NCI-H2081 treated with DMSO at 0.1 percent for 48 hours (cell line): ENCODE measurements at regions not wholly inside any gene's neighbourhood (a gene's known extent, or its start where the extent isn't known, plus 50 kb on each side); places are given as distances from the start of the nearest gene placed in this dataset.
"Not testable (repeated sequence)": the region's sequence is repeated elsewhere in the genome, so short reads cannot be mapped to it uniquely, and the experiment has no call there.

Source experiments
- DNase-seq: peaks from one replicate; lab custom pipeline; 2025; lab: John Stamatoyannopoulos, UW

- DNase-seq = no peak
These were observed 205.0 kb upstream of the AHR start for GRCh38 chr7:17093461-17093860.

GRCh38 chr7:17094963-17095574, 203.4 kb upstream of the AHR start:
- DNase-seq = no peak

- no peak for DNase-seq
These were observed 202.5 kb upstream of the AHR start for GRCh38 chr7:17095931-17096330.

GRCh38 chr7:17097668-17098297, 200.7 kb upstream of the AHR start:
- DNase-seq = no peak

- DNase-seq = no peak
These were observed 199.9 kb upstream of the AHR start for GRCh38 chr7:17098515-17098914.

DNA sequence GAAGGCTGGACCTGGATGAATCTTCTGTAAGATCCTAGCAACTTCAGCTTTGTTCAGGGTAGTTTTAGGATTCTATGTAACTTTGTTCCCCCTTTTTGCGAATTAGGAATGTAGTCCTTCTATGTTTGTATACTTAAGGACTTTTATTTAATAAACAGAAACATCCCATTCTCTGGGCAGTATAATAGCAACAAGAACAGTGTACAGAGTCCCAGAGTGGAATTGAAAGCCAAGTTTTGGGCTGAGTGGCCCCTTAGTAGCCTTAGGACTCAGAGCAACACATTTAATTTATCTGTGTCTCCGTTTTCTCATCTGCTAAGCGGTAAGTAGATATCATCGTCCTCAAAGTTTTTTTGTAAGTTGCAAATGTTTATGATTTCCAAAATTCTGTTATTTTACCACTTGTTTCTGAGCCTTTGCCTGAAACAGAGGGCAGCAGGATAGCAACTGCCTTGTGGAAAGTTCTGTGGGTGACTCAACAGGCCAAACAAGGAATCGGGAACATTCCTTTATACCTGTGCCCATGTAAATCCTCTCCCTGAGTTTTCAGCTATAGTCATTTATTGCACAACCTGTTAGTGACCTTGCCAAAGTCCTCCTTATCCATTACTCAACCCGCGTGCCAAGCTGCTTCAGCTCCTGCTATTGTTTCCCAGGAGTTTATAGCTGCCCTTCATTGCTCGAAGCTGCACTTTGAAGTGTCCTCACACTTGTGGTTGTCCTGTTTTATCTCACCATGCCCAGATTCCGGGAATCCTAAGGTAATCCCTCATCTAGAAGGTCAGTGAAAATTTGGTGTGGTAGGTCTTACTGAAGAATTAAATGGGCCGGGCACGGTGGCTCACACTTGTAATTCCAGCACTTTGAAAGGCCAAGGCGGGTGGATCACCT, 199.1 kb upstream of the AHR start:
- DNase-seq = no peak

DNA sequence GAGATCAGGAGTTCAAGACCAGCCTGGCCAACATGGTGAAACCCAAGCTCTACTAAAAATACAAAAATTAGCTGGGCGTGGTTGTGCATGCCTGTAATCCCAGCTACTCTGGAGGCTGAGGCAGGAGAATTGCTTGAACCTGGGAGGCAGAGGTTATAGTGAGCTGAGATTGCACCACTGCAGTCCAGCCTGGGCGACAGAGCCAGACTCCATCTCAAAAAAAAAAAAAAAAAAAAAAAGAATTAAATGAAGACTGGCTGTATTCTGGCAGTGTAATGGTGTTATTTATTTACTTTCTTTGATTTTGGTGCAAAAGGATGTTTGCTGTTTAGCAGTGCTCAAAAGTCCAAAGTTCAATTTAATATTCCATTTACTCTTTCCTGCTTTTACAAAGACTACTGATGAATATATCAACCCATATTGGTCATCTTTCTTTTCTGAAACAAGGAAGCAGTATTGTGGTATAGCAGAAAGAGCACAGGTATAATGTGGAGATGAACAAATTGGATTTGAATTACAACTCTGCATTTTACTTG, 198.4 kb upstream of the AHR start:
- DNase-seq = not testable (repeated sequence)

- no peak for DNase-seq
These were observed 197.2 kb upstream of the AHR start for GRCh38 chr7:17101207-17101696.

GRCh38 chr7:17103170-17103569, 195.3 kb upstream of the AHR start:
- no peak for DNase-seq

GRCh38 chr7:17103984-17104383, 194.5 kb upstream of the AHR start:
- DNase-seq = no peak

DNA sequence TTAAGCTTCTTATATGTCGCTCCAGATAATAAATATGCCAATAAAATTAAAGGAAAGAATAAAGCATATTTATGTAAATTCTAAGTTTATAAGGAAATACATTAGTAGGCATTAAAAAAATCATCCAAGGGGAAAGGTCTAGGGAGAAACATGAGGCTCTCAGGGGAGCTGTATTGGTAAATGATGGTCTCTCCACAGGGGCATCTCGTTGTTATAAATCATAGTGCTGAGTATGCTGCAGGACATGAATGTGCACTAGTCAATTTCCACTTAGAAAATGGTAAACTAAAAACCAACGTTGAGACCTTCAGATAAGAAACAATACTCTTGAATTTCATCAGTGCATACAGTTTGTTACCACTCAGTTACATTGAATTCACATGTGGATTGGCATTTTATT, 194.0 kb upstream of the AHR start:
- DNase-seq = no peak

- DNase-seq = no peak
These were observed 192.8 kb upstream of the AHR start for GRCh38 chr7:17105701-17106100.

DNA sequence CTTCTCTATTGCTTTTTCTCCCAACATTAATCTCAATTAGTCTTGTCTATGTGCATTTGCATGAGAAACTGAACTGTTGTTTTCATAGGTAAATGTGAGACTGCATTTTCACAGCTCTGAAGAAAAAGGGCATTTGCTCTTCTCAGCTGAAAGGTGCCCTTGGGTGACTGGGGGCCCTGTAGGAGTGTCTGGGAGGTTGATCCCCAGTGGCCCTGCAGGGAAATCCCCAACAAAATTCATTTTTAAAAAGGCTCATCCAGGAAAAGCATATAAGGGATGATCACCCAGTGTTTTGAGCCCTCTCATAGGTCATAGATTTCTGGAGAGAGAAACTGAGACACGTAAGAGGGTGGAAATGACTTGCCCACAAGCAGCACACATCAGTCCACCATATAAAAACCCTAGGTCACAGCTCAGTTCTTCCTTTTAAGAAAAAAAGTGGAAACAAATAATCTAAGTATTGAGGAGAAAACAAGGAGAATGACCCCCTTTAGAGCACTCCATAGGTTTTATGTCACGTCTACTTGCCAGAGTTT, 190.3 kb upstream of the AHR start:
- no peak for DNase-seq

GRCh38 chr7:17109020-17109419, 189.4 kb upstream of the AHR start:
- DNase-seq = no peak

DNA sequence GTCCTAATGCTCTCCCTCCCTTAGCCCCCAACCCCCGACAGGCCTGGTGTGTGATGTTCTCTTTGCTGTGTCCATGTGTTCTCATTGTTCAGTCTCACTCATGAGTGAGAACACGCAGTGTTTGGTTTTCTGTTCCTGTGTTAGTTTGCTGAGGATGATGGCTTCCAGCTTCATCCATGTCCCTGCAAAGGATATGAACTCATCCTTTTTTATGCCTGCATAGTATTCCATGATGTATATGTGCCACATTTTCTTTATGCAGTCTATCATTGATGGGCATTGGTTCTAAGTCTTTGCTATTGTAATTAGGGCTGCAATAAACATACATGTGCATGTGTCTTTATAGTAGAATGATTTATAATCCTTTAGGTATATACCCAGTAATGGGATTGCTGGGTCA, 184.7 kb upstream of the AHR start:
- DNase-seq = not testable (repeated sequence)

- DNase-seq = no peak
These were observed 180.0 kb upstream of the AHR start for GRCh38 chr7:17118412-17118811.

- no peak for DNase-seq
These were observed 177.7 kb upstream of the AHR start for GRCh38 chr7:17120756-17121155.

- DNase-seq = no peak
These were observed 176.8 kb upstream of the AHR start for GRCh38 chr7:17121671-17122070.

GRCh38 chr7:17123020-17123419, 175.4 kb upstream of the AHR start:
- DNase-seq = no peak

GRCh38 chr7:17126413-17127268, 171.8 kb upstream of the AHR start:
- DNase-seq = no peak

DNA sequence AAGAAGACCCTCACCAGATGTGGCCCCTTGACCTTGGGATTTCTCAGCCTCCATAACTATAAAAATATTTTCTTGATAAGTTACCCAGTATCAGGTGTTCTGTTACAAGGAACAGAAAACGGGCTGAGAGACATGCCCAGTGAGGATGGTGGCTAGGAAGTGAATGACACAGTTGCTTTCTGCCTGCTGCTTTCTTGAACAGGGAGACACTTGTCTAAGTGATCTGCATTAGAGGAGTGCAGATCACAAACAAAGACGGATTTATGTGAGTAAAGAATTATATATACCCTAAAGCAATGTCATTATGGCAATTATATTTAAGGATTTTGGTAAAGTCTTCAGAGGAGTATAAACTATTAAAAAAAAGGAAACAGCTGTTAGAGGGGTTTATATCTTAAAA, 169.2 kb upstream of the AHR start:
- DNase-seq = no peak
